Panc1 (cell line): ENCODE measurements at regions not wholly inside any gene's neighbourhood (a gene's known extent, or its start where the extent isn't known, plus 50 kb on each side); places are given as distances from the start of the nearest gene placed in this dataset.

ENCODE experiments used
- POLR2AphosphoS5 ChIP-seq: IDR thresholded peaks from 2 replicates; pipeline ENCODE4 v1.6.1; 2012; ENCODE audit warnings: mild to moderate bottlenecking, low read depth, low read length, moderate library complexity
- SIN3A ChIP-seq: IDR thresholded peaks from 2 replicates; pipeline ENCODE4 v1.6.1; 2012; ENCODE audit warnings: low read depth, mild to moderate bottlenecking, low read length, moderate library complexity, borderline replicate concordance; ENCODE audit not compliant: insufficient read depth
- TCF7L2 ChIP-seq: IDR thresholded peaks from 2 replicates; pipeline ENCODE4 v1.6.1; 2011; ENCODE audit warnings: mild to moderate bottlenecking, low read depth, low read length, inconsistent platforms
- TF ChIP-seq, protein P1 (sequence below): fragments of 450-650 bp; IDR thresholded peaks from 2 replicates; pipeline ENCODE4 v1.5.1; 2017; ENCODE audit warnings: mild to moderate bottlenecking
- TF ChIP-seq, protein P2 (sequence below), 2 experiments: IDR thresholded peaks; 2 replicates each; pipeline ENCODE4 v1.6.1; 2011 to 2012; ENCODE audit warnings: low read depth in 2 of 2, control low read depth in 1 of 2, low read length in 1 of 2, mild to moderate bottlenecking in 1 of 2, moderate library complexity in 1 of 2; ENCODE audit not compliant: insufficient read depth in 1 of 2

DNA sequence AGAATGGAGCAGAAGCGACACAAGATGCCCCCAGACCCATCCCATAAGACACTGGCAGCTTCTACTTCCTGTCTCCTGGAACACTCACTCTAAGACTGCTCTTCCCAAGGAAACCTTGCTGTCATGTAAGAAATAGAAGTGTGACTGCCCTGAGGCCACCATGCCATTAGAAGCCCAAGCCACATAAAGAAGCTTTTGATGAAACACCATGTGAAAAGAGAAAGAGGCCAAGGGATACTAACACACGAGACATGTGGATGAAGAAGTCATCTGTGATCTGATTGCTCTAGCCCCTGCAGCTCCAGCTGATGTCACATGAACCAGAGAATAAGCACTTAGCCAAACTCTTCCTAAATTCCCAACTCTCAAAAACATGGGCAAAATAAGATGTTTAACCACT lies 117.9 kb upstream of the PCSK2 start:
- TF ChIP-seq, protein P1, sequence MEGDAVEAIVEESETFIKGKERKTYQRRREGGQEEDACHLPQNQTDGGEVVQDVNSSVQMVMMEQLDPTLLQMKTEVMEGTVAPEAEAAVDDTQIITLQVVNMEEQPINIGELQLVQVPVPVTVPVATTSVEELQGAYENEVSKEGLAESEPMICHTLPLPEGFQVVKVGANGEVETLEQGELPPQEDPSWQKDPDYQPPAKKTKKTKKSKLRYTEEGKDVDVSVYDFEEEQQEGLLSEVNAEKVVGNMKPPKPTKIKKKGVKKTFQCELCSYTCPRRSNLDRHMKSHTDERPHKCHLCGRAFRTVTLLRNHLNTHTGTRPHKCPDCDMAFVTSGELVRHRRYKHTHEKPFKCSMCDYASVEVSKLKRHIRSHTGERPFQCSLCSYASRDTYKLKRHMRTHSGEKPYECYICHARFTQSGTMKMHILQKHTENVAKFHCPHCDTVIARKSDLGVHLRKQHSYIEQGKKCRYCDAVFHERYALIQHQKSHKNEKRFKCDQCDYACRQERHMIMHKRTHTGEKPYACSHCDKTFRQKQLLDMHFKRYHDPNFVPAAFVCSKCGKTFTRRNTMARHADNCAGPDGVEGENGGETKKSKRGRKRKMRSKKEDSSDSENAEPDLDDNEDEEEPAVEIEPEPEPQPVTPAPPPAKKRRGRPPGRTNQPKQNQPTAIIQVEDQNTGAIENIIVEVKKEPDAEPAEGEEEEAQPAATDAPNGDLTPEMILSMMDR = no peak
- TF ChIP-seq POLR2AphosphoS5 (no peak), SIN3A (no peak), TCF7L2 (no peak)
- TF ChIP-seq, protein P2, sequence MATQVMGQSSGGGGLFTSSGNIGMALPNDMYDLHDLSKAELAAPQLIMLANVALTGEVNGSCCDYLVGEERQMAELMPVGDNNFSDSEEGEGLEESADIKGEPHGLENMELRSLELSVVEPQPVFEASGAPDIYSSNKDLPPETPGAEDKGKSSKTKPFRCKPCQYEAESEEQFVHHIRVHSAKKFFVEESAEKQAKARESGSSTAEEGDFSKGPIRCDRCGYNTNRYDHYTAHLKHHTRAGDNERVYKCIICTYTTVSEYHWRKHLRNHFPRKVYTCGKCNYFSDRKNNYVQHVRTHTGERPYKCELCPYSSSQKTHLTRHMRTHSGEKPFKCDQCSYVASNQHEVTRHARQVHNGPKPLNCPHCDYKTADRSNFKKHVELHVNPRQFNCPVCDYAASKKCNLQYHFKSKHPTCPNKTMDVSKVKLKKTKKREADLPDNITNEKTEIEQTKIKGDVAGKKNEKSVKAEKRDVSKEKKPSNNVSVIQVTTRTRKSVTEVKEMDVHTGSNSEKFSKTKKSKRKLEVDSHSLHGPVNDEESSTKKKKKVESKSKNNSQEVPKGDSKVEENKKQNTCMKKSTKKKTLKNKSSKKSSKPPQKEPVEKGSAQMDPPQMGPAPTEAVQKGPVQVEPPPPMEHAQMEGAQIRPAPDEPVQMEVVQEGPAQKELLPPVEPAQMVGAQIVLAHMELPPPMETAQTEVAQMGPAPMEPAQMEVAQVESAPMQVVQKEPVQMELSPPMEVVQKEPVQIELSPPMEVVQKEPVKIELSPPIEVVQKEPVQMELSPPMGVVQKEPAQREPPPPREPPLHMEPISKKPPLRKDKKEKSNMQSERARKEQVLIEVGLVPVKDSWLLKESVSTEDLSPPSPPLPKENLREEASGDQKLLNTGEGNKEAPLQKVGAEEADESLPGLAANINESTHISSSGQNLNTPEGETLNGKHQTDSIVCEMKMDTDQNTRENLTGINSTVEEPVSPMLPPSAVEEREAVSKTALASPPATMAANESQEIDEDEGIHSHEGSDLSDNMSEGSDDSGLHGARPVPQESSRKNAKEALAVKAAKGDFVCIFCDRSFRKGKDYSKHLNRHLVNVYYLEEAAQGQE (IDR thresholded peaks at IDR 0.05; ENCODE audit: insufficient read depth in 1 of 2, low read depth in 2 of 2, low read length in 1 of 2) = no peak
